GM23338 (cell line): ENCODE measurements at regions not wholly inside any gene's neighbourhood (a gene's known extent, or its start where the extent isn't known, plus 50 kb on each side); places are given as distances from the start of the nearest gene placed in this dataset.

Source experiments
- ATAC-seq: fragments of 200-7000 bp; cut with Tn5 transposase; 3 replicates; pipeline ENCODE4 v1.9.1; 2020
- DNase-seq: peaks from one replicate; pipeline ENCODE4 v3.0.0-alpha.2; 2015; ENCODE audit warnings: low spot score
- H2AFZ ChIP-seq: fragments of 200-600 bp; sonication (generic); 2 replicates; pipeline ENCODE4 v1.8.0; 2016; ENCODE audit warnings: antibody characterized with exemption, mild to moderate bottlenecking, moderate library complexity
- H3F3A ChIP-seq: fragments of 200-600 bp; sonication (generic); replicated peaks from 2 replicates; pipeline ENCODE4 v1.8.0; 2017; ENCODE audit warnings: antibody characterized with exemption, mixed run types, low read depth
- H3K27ac ChIP-seq: fragments of 200-600 bp; sonication (generic); 2 replicates; pipeline ENCODE4 v1.6.1; 2016; ENCODE audit warnings: low read depth
- H3K27me3 ChIP-seq: fragments of 200-600 bp; sonication (generic); 2 replicates; pipeline ENCODE4 v1.8.0; 2016; ENCODE audit warnings: mild to moderate bottlenecking, mixed run types, moderate library complexity; ENCODE audit not compliant: insufficient read depth
- H3K36me3 ChIP-seq: fragments of 200-600 bp; sonication (generic); 2 replicates; pipeline ENCODE4 v1.8.0; 2016; ENCODE audit warnings: mild to moderate bottlenecking; ENCODE audit not compliant: insufficient read depth
- H3K4me1 ChIP-seq: fragments of 200-600 bp; sonication (generic); 2 replicates; pipeline ENCODE4 v1.8.0; 2016; ENCODE audit warnings: mild to moderate bottlenecking, moderate library complexity; ENCODE audit not compliant: insufficient read depth
- H3K4me2 ChIP-seq: fragments of 200-600 bp; sonication (generic); 2 replicates; pipeline ENCODE4 v1.7.1; 2017; ENCODE audit warnings: mixed run types
- H3K4me3 ChIP-seq: fragments of 200-600 bp; sonication (generic); 2 replicates; pipeline ENCODE4 v1.6.1; 2016; ENCODE audit warnings: mixed run types
- H3K79me2 ChIP-seq: fragments of 200-600 bp; sonication (generic); replicated peaks from 2 replicates; pipeline ENCODE4 v1.8.0; 2017; ENCODE audit warnings: mild to moderate bottlenecking; ENCODE audit not compliant: insufficient read depth
- H3K9me2 ChIP-seq: fragments of 200-600 bp; sonication (generic); 2 replicates; pipeline ENCODE4 v1.8.0; 2017; ENCODE audit not compliant: insufficient read depth
- H4K20me1 ChIP-seq: fragments of 200-600 bp; sonication (generic); replicated peaks from 2 replicates; pipeline ENCODE4 v1.8.0; 2017; ENCODE audit warnings: mild to moderate bottlenecking; ENCODE audit not compliant: insufficient read depth
- H3K27ac Mint-ChIP-seq: 2 replicates; pipeline ENCODE4 v1.8.0; 2020; ENCODE audit warnings: inconsistent platforms, mild to moderate bottlenecking, moderate library complexity, mixed read lengths
- H3K27me3 Mint-ChIP-seq: 3 replicates; pipeline ENCODE4 v1.8.0; 2022; ENCODE audit warnings: low read depth, mild to moderate bottlenecking, moderate library complexity, mixed read lengths, inconsistent platforms; ENCODE audit not compliant: insufficient read depth, poor library complexity
- H3K36me3 Mint-ChIP-seq: 3 replicates; pipeline ENCODE4 v1.8.0; 2021; ENCODE audit warnings: low read depth, mild to moderate bottlenecking, inconsistent platforms, moderate library complexity, mixed read lengths
- H3K4me1 Mint-ChIP-seq: 3 replicates; pipeline ENCODE4 v1.8.0; 2020; ENCODE audit warnings: mild to moderate bottlenecking, inconsistent platforms, mixed read lengths
- H3K4me3 Mint-ChIP-seq: 3 replicates; pipeline ENCODE4 v1.8.0; 2021; ENCODE audit warnings: moderate library complexity, mild to moderate bottlenecking, inconsistent platforms, mixed read lengths
- H3K9me3 Mint-ChIP-seq: 3 replicates; pipeline ENCODE4 v1.8.0; 2020; ENCODE audit warnings: moderate library complexity, mild to moderate bottlenecking, inconsistent platforms, mixed read lengths
- CREB1 ChIP-seq: fragments of 250-450 bp; sonication (Bioruptor Pico); IDR thresholded peaks from 2 replicates; pipeline ENCODE4 v1.5.0; 2020; ENCODE audit warnings: low read depth, mild to moderate bottlenecking, moderate library complexity
- EZH2 ChIP-seq: fragments of 200-600 bp; sonication (generic); IDR thresholded peaks from one replicate; pipeline ENCODE4 v1.8.0; 2017; ENCODE audit warnings: antibody characterized with exemption, mild to moderate bottlenecking, low read depth; ENCODE audit not compliant: unreplicated experiment
- EZH2phosphoT487 ChIP-seq: fragments of 200-600 bp; sonication (generic); IDR thresholded peaks from one replicate; pipeline ENCODE4 v1.8.1; 2018; ENCODE audit warnings: antibody characterized with exemption; ENCODE audit not compliant: unreplicated experiment
- JUNB ChIP-seq: IDR thresholded peaks from one replicate; pipeline ENCODE4 v1.6.1; 2016; ENCODE audit warnings: antibody characterized with exemption; ENCODE audit not compliant: unreplicated experiment
- NANOG ChIP-seq: IDR thresholded peaks from 2 replicates; pipeline ENCODE4 v1.6.1; 2016; ENCODE audit warnings: antibody characterized with exemption, borderline replicate concordance
- POLR2AphosphoS5 ChIP-seq: IDR thresholded peaks from 2 replicates; pipeline ENCODE4 v1.6.1; 2016; ENCODE audit warnings: antibody characterized with exemption, low read depth
- STAT1 ChIP-seq: IDR thresholded peaks from one replicate; pipeline ENCODE4 v1.6.1; 2016; ENCODE audit warnings: antibody characterized with exemption; ENCODE audit not compliant: unreplicated experiment
- ZNF114 ChIP-seq: fragments of 250-450 bp; sonication (Bioruptor Pico); IDR thresholded peaks from 2 replicates; pipeline ENCODE4 v1.5.0; 2020; ENCODE audit warnings: mild to moderate bottlenecking, moderate library complexity
- ZNF331 ChIP-seq: fragments of 250-450 bp; sonication (Bioruptor Pico); IDR thresholded peaks from 2 replicates; pipeline ENCODE4 v1.5.0; 2020; ENCODE audit warnings: low read depth, mild to moderate bottlenecking, moderate library complexity
- TF ChIP-seq, protein P1 (sequence below), 2 experiments: fragments of 200-600 bp in 1 of 2; sonication (generic) in 1 of 2; conservative IDR thresholded peaks; 2 replicates each; pipeline versions ENCODE4 v1.5.1 to v1.6.1; 2016 to 2017; ENCODE audit warnings: antibody characterized with exemption in 2 of 2, low read depth in 2 of 2, mild to moderate bottlenecking in 2 of 2, moderate library complexity in 1 of 2
- TF ChIP-seq, protein P2 (sequence below): IDR thresholded peaks from one replicate; pipeline ENCODE4 v1.6.1; 2018; ENCODE audit warnings: antibody characterized with exemption; ENCODE audit not compliant: unreplicated experiment
- TF ChIP-seq, protein P3 (sequence below): fragments of 250-450 bp; sonication (Bioruptor Pico); IDR thresholded peaks from 2 replicates; pipeline ENCODE4 v1.5.0; 2020; ENCODE audit warnings: mild to moderate bottlenecking, moderate library complexity
- TF ChIP-seq, protein P4 (sequence below): IDR thresholded peaks from 2 replicates; pipeline ENCODE4 v1.6.1; 2016; ENCODE audit warnings: antibody characterized with exemption

DNA sequence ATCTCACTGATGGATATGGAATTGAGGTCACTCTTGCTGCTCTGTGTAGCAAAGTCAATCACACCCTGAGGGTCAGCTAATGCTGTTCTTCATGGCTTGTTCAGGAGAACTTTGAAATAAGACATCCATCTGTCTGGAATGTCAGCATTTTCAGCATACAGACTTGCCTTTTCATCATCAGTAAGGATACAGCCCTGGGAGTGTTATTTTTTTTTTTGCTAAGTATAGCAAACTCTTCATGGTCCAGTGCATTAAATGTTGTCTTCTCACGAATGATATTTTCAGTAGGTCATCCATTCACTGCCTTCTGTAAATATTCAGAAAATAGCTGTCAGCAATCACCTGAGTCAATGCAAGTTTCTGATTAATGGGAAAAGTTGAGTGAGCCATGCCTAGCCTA, 268.8 kb upstream of the SMIM31 start:
- Histone ChIP-seq H3K4me2 (no peak overlapping the region), H3K27ac (no peak overlapping the region)

More for the DNA sequence above, 268.8 kb upstream of the SMIM31 start:
- no peak for DNase-seq
- no peaks in the 10 kb centered on the region for H3K4me1 ChIP-seq
- Mint-ChIP-seq H3K4me3 (no peak overlapping the region), H3K27ac (no peak overlapping the region), H3K4me1 (peaks cover 5% of the 10 kb centered on the region; the same call in 2 of the 3 replicates), H3K27me3 (no peaks in the 10 kb centered on the region), H3K9me3 (no peaks in the 10 kb centered on the region), H3K36me3 (no peaks in the 10 kb centered on the region)
- H3K27me3 ChIP-seq: no peaks in the 10 kb centered on the region
- no peaks in the 10 kb centered on the region for H3K9me2 ChIP-seq
- no peak overlapping the region for H3K4me3 ChIP-seq
- H3K36me3 ChIP-seq: no peaks in the 10 kb centered on the region
- H3K79me2 ChIP-seq: no peaks in the 10 kb centered on the region
- no peak for ATAC-seq
- H2AFZ ChIP-seq: no peak overlapping the region
- TF ChIP-seq ZNF331 (CRISPR knock-in tag) (no peak), EZH2phosphoT487 (no peak), STAT1 (no peak), EZH2 (no peak), ZNF114 (CRISPR knock-in tag) (no peak), JUNB (no peak), NANOG (no peak), POLR2AphosphoS5 (no peak), CREB1 (no peak)
- TF ChIP-seq, protein P1, sequence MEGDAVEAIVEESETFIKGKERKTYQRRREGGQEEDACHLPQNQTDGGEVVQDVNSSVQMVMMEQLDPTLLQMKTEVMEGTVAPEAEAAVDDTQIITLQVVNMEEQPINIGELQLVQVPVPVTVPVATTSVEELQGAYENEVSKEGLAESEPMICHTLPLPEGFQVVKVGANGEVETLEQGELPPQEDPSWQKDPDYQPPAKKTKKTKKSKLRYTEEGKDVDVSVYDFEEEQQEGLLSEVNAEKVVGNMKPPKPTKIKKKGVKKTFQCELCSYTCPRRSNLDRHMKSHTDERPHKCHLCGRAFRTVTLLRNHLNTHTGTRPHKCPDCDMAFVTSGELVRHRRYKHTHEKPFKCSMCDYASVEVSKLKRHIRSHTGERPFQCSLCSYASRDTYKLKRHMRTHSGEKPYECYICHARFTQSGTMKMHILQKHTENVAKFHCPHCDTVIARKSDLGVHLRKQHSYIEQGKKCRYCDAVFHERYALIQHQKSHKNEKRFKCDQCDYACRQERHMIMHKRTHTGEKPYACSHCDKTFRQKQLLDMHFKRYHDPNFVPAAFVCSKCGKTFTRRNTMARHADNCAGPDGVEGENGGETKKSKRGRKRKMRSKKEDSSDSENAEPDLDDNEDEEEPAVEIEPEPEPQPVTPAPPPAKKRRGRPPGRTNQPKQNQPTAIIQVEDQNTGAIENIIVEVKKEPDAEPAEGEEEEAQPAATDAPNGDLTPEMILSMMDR (conservative IDR thresholded peaks at IDR 0.05; ENCODE audit: low read depth in 2 of 2): no peak
- TF ChIP-seq, protein P2, sequence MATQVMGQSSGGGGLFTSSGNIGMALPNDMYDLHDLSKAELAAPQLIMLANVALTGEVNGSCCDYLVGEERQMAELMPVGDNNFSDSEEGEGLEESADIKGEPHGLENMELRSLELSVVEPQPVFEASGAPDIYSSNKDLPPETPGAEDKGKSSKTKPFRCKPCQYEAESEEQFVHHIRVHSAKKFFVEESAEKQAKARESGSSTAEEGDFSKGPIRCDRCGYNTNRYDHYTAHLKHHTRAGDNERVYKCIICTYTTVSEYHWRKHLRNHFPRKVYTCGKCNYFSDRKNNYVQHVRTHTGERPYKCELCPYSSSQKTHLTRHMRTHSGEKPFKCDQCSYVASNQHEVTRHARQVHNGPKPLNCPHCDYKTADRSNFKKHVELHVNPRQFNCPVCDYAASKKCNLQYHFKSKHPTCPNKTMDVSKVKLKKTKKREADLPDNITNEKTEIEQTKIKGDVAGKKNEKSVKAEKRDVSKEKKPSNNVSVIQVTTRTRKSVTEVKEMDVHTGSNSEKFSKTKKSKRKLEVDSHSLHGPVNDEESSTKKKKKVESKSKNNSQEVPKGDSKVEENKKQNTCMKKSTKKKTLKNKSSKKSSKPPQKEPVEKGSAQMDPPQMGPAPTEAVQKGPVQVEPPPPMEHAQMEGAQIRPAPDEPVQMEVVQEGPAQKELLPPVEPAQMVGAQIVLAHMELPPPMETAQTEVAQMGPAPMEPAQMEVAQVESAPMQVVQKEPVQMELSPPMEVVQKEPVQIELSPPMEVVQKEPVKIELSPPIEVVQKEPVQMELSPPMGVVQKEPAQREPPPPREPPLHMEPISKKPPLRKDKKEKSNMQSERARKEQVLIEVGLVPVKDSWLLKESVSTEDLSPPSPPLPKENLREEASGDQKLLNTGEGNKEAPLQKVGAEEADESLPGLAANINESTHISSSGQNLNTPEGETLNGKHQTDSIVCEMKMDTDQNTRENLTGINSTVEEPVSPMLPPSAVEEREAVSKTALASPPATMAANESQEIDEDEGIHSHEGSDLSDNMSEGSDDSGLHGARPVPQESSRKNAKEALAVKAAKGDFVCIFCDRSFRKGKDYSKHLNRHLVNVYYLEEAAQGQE: no peak
- TF ChIP-seq, protein P3, sequence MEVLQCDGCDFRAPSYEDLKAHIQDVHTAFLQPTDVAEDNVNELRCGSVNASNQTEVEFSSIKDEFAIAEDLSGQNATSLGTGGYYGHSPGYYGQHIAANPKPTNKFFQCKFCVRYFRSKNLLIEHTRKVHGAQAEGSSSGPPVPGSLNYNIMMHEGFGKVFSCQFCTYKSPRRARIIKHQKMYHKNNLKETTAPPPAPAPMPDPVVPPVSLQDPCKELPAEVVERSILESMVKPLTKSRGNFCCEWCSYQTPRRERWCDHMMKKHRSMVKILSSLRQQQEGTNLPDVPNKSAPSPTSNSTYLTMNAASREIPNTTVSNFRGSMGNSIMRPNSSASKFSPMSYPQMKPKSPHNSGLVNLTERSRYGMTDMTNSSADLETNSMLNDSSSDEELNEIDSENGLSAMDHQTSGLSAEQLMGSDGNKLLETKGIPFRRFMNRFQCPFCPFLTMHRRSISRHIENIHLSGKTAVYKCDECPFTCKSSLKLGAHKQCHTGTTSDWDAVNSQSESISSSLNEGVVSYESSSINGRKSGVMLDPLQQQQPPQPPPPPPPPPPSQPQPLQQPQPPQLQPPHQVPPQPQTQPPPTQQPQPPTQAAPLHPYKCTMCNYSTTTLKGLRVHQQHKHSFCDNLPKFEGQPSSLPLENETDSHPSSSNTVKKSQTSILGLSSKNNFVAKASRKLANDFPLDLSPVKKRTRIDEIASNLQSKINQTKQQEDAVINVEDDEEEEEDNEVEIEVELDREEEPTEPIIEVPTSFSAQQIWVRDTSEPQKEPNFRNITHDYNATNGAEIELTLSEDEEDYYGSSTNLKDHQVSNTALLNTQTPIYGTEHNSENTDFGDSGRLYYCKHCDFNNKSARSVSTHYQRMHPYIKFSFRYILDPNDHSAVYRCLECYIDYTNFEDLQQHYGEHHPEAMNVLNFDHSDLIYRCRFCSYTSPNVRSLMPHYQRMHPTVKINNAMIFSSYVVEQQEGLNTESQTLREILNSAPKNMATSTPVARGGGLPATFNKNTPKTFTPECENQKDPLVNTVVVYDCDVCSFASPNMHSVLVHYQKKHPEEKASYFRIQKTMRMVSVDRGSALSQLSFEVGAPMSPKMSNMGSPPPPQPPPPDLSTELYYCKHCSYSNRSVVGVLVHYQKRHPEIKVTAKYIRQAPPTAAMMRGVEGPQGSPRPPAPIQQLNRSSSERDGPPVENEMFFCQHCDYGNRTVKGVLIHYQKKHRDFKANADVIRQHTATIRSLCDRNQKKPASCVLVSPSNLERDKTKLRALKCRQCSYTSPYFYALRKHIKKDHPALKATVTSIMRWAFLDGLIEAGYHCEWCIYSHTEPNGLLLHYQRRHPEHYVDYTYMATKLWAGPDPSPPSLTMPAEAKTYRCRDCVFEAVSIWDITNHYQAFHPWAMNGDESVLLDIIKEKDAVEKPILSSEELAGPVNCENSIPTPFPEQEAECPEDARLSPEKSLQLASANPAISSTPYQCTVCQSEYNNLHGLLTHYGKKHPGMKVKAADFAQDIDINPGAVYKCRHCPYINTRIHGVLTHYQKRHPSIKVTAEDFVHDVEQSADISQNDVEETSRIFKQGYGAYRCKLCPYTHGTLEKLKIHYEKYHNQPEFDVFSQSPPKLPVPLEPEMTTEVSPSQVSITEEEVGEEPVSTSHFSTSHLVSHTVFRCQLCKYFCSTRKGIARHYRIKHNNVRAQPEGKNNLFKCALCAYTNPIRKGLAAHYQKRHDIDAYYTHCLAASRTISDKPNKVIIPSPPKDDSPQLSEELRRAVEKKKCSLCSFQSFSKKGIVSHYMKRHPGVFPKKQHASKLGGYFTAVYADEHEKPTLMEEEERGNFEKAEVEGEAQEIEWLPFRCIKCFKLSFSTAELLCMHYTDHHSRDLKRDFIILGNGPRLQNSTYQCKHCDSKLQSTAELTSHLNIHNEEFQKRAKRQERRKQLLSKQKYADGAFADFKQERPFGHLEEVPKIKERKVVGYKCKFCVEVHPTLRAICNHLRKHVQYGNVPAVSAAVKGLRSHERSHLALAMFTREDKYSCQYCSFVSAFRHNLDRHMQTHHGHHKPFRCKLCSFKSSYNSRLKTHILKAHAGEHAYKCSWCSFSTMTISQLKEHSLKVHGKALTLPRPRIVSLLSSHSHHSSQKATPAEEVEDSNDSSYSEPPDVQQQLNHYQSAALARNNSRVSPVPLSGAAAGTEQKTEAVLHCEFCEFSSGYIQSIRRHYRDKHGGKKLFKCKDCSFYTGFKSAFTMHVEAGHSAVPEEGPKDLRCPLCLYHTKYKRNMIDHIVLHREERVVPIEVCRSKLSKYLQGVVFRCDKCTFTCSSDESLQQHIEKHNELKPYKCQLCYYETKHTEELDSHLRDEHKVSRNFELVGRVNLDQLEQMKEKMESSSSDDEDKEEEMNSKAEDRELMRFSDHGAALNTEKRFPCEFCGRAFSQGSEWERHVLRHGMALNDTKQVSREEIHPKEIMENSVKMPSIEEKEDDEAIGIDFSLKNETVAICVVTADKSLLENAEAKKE (CRISPR knock-in tag): no peak
- TF ChIP-seq, protein P4, sequence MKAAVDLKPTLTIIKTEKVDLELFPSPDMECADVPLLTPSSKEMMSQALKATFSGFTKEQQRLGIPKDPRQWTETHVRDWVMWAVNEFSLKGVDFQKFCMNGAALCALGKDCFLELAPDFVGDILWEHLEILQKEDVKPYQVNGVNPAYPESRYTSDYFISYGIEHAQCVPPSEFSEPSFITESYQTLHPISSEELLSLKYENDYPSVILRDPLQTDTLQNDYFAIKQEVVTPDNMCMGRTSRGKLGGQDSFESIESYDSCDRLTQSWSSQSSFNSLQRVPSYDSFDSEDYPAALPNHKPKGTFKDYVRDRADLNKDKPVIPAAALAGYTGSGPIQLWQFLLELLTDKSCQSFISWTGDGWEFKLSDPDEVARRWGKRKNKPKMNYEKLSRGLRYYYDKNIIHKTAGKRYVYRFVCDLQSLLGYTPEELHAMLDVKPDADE: no peak
- no peaks in the 10 kb centered on the region for H3F3A ChIP-seq
- H4K20me1 ChIP-seq: no peaks in the 10 kb centered on the region
